Astrocyte (in vitro differentiated cells and primary cell): ENCODE measurements at regions not wholly inside any gene's neighbourhood (a gene's known extent, or its start where the extent isn't known, plus 50 kb on each side); places are given as distances from the start of the nearest gene placed in this dataset.

Experiments used
- DNase-seq: peaks from one replicate; pipeline ENCODE4 v3.0.0-alpha.2; 2010; ENCODE audit warnings: low read depth
- FAIRE-seq: peaks from 2 replicates; lab custom pipeline; 2011; peaks lifted over from hg19 to GRCh38; lab: Jason Lieb, UNC
- H2AFZ ChIP-seq: 2 replicates; pipeline ENCODE4 v1.6.0; 2012; ENCODE audit warnings: low read depth, low read length, inconsistent platforms
- H3K27ac ChIP-seq: 2 replicates; pipeline ENCODE4 v1.5.1; 2011; ENCODE audit warnings: low read depth, low read length, inconsistent platforms
- H3K27me3 ChIP-seq: 2 replicates; pipeline ENCODE4 v1.6.0; 2011; ENCODE audit warnings: low read length, inconsistent platforms; ENCODE audit not compliant: insufficient read depth
- H3K36me3 ChIP-seq: 2 replicates; pipeline ENCODE4 v1.5.1; 2011; ENCODE audit warnings: low read length, inconsistent platforms; ENCODE audit not compliant: insufficient read depth
- H3K4me1 ChIP-seq: 2 replicates; pipeline ENCODE4 v1.5.1; 2011; ENCODE audit warnings: low read length, inconsistent platforms; ENCODE audit not compliant: insufficient read depth
- H3K4me2 ChIP-seq: 2 replicates; pipeline ENCODE4 v1.6.0; 2012; ENCODE audit warnings: low read length, inconsistent platforms
- H3K4me3 ChIP-seq: 2 replicates; pipeline ENCODE4 v1.5.1; 2011; ENCODE audit warnings: low read depth, mild to moderate bottlenecking, low read length, inconsistent platforms; ENCODE audit not compliant: insufficient read depth
- H3K79me2 ChIP-seq: 2 replicates; pipeline ENCODE4 v1.6.0; 2012; ENCODE audit warnings: mild to moderate bottlenecking, low read length, inconsistent platforms; ENCODE audit not compliant: insufficient read depth
- H3K9ac ChIP-seq: 2 replicates; pipeline ENCODE4 v1.6.0; 2012; ENCODE audit warnings: mild to moderate bottlenecking, low read length, inconsistent platforms
- H3K9me3 ChIP-seq: 2 replicates; pipeline ENCODE4 v1.5.1; 2012; ENCODE audit warnings: low read depth, mild to moderate bottlenecking, low read length, inconsistent platforms; ENCODE audit not compliant: insufficient read depth
- H4K20me1 ChIP-seq: 2 replicates; pipeline ENCODE4 v1.6.0; 2012; ENCODE audit warnings: low read length, inconsistent platforms; ENCODE audit not compliant: insufficient read depth
- H3K27ac Mint-ChIP-seq: one replicate; pipeline ENCODE4 v1.8.0; 2021; ENCODE audit warnings: mild to moderate bottlenecking, mixed read lengths; ENCODE audit not compliant: unreplicated experiment
- H3K27me3 Mint-ChIP-seq: one replicate; pipeline ENCODE4 v1.8.0; 2021; ENCODE audit warnings: low read depth, mixed read lengths; ENCODE audit not compliant: unreplicated experiment
- H3K36me3 Mint-ChIP-seq: one replicate; pipeline ENCODE4 v1.8.0; 2021; ENCODE audit warnings: low read depth, mixed read lengths; ENCODE audit not compliant: unreplicated experiment
- H3K4me1 Mint-ChIP-seq: one replicate; pipeline ENCODE4 v1.8.0; 2021; ENCODE audit warnings: low read depth, mixed read lengths; ENCODE audit not compliant: unreplicated experiment
- H3K4me3 Mint-ChIP-seq: one replicate; pipeline ENCODE4 v1.8.0; 2021; ENCODE audit warnings: mild to moderate bottlenecking, moderate library complexity, mixed read lengths; ENCODE audit not compliant: unreplicated experiment
- H3K9me3 Mint-ChIP-seq: one replicate; pipeline ENCODE4 v1.8.0; 2021; ENCODE audit warnings: mild to moderate bottlenecking, mixed read lengths; ENCODE audit not compliant: unreplicated experiment
- CTCF ChIP-seq: IDR thresholded peaks from 2 replicates; pipeline ENCODE4 v1.5.1; 2011; ENCODE audit warnings: low read depth, mild to moderate bottlenecking, inconsistent platforms, low read length, moderate library complexity; ENCODE audit not compliant: insufficient read depth
- EZH2 ChIP-seq: IDR thresholded peaks from 2 replicates; pipeline ENCODE4 v1.6.1; 2012; ENCODE audit warnings: mild to moderate bottlenecking, low read length, inconsistent platforms; ENCODE audit not compliant: insufficient read depth

- Histone ChIP-seq H4K20me1 (no peaks in the 10 kb centered on the region), H3K9me3 (no peaks in the 10 kb centered on the region), H3K4me3 (no peak overlapping the region), H3K9ac (no peak overlapping the region), H3K36me3 (no peaks in the 10 kb centered on the region), H2AFZ (no peak overlapping the region), H3K79me2 (no peaks in the 10 kb centered on the region), H3K4me2 (no peak overlapping the region), H3K27ac (no peak overlapping the region), H3K27me3 (no peaks in the 10 kb centered on the region), H3K4me1 (no peaks in the 10 kb centered on the region)
- TF ChIP-seq EZH2: no peak
- TF ChIP-seq CTCF: no peak
- FAIRE-seq (no peak), DNase-seq (no peak)
- Mint-ChIP-seq H3K9me3 (peaks cover 6% of the 10 kb centered on the region), H3K4me3 (no peak overlapping the region), H3K27me3 (no peaks in the 10 kb centered on the region), H3K4me1 (peaks cover 5% of the 10 kb centered on the region), H3K27ac (no peak overlapping the region), H3K36me3 (no peaks in the 10 kb centered on the region)
Measured at GRCh38 chr3:135911110-135911509, 54.4 kb upstream of the PPP2R3A start.

DNA sequence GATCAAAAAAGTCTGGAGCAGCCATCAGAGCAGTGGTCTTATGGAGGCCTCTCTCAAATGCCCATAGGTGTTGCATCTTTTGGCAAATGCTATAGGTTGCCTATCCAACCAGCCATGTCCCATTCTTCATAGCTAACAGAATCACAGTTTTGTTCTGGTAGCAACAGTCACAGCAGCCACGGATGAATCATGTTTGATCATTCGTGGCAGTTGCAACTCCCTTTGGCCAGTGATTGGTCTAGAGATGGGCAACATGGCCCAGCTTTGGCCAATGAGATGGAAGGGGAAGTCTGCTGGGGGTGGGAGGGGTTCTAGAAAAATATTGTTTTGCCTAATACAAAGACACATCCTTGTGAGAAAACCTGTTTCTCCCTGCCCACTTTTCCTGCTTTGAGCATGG lies 50.3 kb upstream of the PPP2R3A start:
- Mint-ChIP-seq H3K36me3 (no peaks in the 10 kb centered on the region), H3K27me3 (no peaks in the 10 kb centered on the region), H3K4me1 (peaks cover 2% of the 10 kb centered on the region), H3K27ac (no peak overlapping the region), H3K4me3 (no peak overlapping the region), H3K9me3 (no peaks in the 10 kb centered on the region)
- TF ChIP-seq CTCF: no peak
- TF ChIP-seq EZH2: no peak
- H4K20me1 ChIP-seq: no peaks in the 10 kb centered on the region
- H3K79me2 ChIP-seq: no peaks in the 10 kb centered on the region
- H3K4me3 ChIP-seq: no peak overlapping the region
- H3K27ac ChIP-seq: no peak overlapping the region
- H2AFZ ChIP-seq: no peak overlapping the region
- H3K36me3 ChIP-seq: no peaks in the 10 kb centered on the region
- FAIRE-seq: no peak
- H3K4me1 ChIP-seq: no peaks in the 10 kb centered on the region
- DNase-seq: no peak
- H3K9ac ChIP-seq: no peak overlapping the region
- no peaks in the 10 kb centered on the region for H3K9me3 ChIP-seq
- H3K27me3 ChIP-seq: no peaks in the 10 kb centered on the region
- H3K4me2 ChIP-seq: no peak overlapping the region
